Activated CD4-positive, alpha-beta T cell treated with anti-CD3 and anti-CD28 coated beads, Interleukin-2, amount 50 U/mL, for 24 hours (primary cell): ENCODE measurements at regions not wholly inside any gene's neighbourhood (a gene's known extent, or its start where the extent isn't known, plus 50 kb on each side); places are given as distances from the start of the nearest gene placed in this dataset.
"Not testable (repeated sequence)": the region's sequence is repeated elsewhere in the genome, so short reads cannot be mapped to it uniquely, and the experiment has no call there.

Experiments
- DNase-seq, 2 donors: peaks; one replicate each; pipeline ENCODE4 v3.0.0-alpha.2; 2020; ENCODE audit warnings: low read depth in 1 of 2, low spot score in 1 of 2

GRCh38 chr2:64742678-64743077, 89.0 kb upstream of the SERTAD2 start:
- no peak for DNase-seq

GRCh38 chr2:64743739-64744330, 90.1 kb upstream of the SERTAD2 start:
- DNase-seq: no peak

GRCh38 chr2:64745562-64745961, 91.8 kb upstream of the SERTAD2 start:
- no peak for DNase-seq

GRCh38 chr2:64747690-64748091, 94.0 kb upstream of the SERTAD2 start:
- DNase-seq: not testable (repeated sequence)

GRCh38 chr2:64748147-64748546, 94.4 kb upstream of the SERTAD2 start:
- DNase-seq: no peak

- DNase-seq: no peak
Measured at GRCh38 chr2:64748561-64748960, 94.8 kb upstream of the SERTAD2 start.

- DNase-seq: no peak
Measured at GRCh38 chr2:64749446-64749845, 95.7 kb upstream of the SERTAD2 start.

- DNase-seq: no peak
Measured at GRCh38 chr2:64750001-64750816, 96.5 kb upstream of the SERTAD2 start.

GRCh38 chr2:64750817-64751285, 97.1 kb upstream of the SERTAD2 start:
- peak; percentile 86 to 96 for DNase-seq

GRCh38 chr2:64751286-64752260, 97.9 kb upstream of the SERTAD2 start:
- DNase-seq: no peak

- no peak for DNase-seq
Measured at GRCh38 chr2:64753399-64753798, 99.7 kb upstream of the SERTAD2 start.

GRCh38 chr2:64754570-64754969, 100.9 kb upstream of the SERTAD2 start:
- DNase-seq: no peak

- DNase-seq: no peak
Measured at GRCh38 chr2:64757126-64757525, 103.4 kb upstream of the SERTAD2 start.

GRCh38 chr2:64760128-64760527, 106.4 kb upstream of the SERTAD2 start:
- DNase-seq: no peak

- no peak for DNase-seq
Measured at GRCh38 chr2:64762301-64762997, 108.7 kb upstream of the SERTAD2 start.

GRCh38 chr2:64763126-64763525, 109.4 kb upstream of the SERTAD2 start:
- DNase-seq: no peak

- DNase-seq: no peak
Measured at GRCh38 chr2:64765160-64765805, 111.6 kb upstream of the SERTAD2 start.

- no peak for DNase-seq
Measured at GRCh38 chr2:64766841-64767669, 113.3 kb upstream of the SERTAD2 start.

- DNase-seq: peak; percentile 44 to 68
Measured at GRCh38 chr2:64767670-64768468, 114.2 kb upstream of the SERTAD2 start.
